ENCODE measurements at regions not wholly inside any gene's neighbourhood (a gene's known extent, or its start where the extent isn't known, plus 50 kb on each side); places are given as distances from the start of the nearest gene placed in this dataset.

DNA sequence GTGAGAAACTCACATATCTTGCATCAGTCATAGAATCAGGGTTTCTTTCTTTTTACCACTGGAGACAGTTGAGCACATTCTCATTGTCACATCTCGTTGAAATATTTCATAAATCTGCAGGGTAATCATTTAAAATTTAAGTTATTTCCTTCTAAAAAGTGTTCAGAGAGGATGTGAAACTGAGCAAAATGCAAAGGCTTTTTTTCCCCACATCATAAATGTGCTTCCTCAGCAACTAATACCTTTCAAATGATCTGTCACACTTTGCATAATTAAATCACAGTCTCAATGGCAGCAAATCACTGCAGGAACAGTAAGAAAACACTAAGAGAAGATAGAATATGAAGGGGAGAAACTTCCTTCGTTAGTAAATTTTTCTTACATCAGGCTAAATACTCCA lies 187.5 kb downstream of the EVX1 start:
- no peak for TF ChIP-seq TEAD4 (IDR thresholded peaks at IDR 0.05; ENCODE audit: low read depth, low read length)
- TF ChIP-seq CTCF (IDR thresholded peaks at IDR 0.05; ENCODE audit: control extremely low read depth in 1 of 3, insufficient read depth in 1 of 3, low read depth in 1 of 3, low read length in 3 of 3): no peak
